NCI-H2196 (cell line): ENCODE measurements at regions not wholly inside any gene's neighbourhood (a gene's known extent, or its start where the extent isn't known, plus 50 kb on each side); places are given as distances from the start of the nearest gene placed in this dataset.

Source experiments
- DNase-seq: peaks from one replicate; lab custom pipeline; 2025; ENCODE audit not compliant: unreplicated experiment; lab: John Stamatoyannopoulos, UW

DNA sequence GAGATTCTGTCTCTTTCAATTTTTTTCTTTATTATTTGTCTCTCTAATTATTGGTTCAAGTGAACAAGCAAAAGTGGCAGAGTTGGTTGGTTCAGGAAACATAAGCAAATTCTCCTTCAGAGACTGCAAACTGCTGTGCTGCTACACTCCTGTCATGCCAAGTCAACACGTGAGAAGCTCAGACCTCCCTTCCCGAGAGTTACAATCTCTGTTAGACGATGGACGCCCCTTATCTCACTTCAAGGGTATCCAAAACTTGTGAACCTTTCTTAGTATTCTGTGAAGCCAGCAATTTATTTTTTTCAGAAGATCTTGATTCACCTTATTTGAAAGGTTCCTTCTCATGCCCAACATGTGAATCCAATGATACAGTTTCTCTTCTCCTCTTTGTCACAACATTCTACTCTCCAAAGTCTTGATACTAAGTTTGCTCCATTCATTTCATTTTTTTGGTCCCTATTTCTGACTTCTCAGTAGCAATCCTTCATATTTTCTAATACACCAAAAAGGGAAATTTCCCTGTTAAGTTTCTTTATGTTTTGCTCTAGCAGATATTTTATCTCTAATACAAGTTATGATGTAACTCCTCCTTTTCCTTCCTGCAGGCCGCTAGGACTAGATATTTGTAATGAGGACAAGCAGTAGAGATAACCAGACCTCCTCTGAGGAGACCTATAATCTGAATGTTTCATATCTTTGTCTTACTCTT, 448.8 kb upstream of the CITED2 start:
- no peak for DNase-seq

DNA sequence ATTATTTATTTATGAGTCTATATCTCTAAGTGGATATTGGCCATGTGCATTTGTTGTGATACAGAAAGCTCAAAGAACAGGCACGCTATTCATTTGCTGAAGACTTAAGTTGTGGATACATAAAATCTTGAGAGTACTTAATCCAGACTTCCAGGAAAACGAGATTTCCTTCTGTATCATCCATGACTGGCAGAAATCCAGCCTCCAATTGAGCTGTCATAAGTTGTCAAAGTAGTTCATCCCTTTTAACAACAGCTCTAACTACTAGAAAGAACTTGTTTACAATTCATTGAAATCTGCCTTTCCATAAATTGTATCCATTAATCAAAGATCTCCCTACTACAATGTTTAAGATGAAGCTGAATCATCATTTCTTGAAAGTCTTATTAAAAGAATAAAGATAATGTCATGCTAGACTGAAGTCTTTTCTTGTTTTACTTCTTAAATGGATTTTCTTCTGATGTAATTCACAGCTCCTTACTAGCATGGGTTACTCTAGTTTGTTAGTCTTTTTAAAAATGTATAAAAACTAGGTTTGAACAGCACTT, 447.3 kb upstream of the CITED2 start:
- no peak for DNase-seq

DNA sequence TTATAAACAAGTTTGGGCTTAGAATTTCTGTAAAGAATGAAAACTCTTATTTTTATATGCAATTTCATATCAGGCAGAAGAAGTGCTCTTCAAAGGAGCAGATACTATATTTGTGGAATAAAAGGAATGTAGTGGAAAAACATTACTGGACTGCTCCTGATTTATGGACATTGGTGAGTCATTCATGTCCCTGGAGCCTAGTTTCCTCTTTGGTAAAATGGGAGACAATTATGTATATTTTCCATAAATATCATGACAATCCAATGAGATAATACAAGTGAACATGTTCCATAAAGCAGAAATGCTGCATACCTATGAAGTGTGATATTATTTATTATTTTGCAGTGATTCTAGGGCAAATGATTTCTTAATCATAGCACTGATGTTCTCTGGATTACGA, 445.8 kb upstream of the CITED2 start:
- no peak for DNase-seq

DNA sequence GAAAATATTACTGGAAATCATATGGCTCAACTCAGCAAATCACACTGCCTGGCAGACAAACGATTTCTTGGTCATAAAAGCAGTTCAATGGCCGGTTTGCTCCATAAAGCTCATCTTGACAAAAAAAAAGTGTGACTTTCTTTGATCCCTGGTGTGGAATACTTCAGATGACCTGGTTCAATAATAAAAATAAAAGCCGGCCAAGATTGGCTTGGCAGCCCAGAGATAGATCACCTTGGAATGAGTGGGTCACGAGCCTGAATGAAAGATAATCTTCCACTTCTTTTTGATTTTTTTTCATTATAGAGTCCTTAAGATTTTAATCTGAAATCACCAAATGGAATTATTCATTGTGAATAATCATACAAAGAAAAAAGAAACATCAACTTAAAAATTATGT, 445.3 kb upstream of the CITED2 start:
- DNase-seq: no peak

DNA sequence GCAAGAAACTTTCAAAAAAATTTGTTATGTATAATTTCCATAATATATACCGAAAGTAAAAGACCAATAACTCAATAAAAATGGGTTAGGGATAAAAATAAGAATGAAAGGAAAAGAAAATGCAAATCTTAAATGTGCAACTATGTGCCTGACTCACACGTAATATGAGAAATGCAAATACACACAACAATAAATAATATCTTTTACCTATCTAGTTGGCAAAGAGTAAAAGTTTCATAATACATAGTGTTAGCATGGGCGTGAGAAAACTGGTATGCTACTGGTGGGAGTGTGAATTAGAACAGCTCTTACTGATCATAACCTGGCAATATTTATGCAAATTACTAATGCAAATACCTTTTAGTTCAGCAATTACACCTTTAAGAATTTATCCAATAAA, 438.5 kb upstream of the CITED2 start:
- no peak for DNase-seq

DNA sequence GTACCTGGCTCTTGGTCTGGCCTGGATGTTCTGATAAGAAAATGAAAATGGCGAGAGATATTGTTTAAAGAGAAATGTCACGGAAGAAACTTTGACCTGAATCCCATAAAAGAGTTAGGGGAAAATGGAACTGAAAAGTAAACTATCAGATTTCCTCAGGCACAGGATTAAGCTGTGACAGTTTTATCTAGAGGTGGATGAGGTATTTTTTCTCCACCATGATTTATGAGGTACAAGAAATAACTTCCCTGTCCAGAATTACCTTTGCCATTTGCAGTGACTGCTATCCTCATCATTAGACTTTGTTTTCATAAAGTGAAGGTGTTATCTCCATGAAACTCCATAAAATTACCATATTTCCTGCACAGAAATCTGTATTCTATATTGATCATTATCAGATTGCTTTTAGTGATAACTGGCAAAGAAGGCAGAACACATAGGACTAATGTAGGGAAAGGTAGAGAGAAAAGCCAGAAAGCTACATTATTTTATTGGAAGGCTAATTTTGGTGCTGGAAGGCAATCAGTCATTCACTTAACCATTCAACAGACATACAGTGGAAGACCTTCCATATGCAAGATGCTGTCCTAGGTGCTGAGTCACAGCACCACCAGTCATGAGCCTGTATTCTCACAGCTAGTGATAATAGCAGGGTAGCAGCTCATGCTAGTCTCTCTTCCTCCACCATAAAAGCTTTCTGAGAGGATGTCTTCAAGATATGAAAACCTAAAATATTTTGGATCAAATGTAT, 427.3 kb upstream of the CITED2 start:
- DNase-seq: no peak

DNA sequence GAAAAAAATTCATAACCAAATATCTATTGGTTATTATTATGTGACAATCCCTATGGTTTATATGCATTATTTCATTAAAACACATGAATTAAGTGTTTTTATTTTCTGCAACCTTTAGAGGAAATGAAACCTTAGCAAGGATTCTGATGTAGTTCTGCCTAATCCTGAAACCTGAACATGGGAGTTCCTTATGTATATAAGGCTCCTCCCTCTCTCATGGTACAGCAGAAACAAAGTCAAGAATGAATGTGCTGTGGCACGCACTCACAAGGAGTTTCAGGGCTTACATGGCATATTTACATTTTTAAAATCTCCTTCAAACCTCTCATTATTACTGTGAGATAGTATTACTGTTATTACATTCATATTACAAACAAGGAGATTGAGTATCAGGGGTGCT, 426.4 kb upstream of the CITED2 start:
- no peak for DNase-seq

DNA sequence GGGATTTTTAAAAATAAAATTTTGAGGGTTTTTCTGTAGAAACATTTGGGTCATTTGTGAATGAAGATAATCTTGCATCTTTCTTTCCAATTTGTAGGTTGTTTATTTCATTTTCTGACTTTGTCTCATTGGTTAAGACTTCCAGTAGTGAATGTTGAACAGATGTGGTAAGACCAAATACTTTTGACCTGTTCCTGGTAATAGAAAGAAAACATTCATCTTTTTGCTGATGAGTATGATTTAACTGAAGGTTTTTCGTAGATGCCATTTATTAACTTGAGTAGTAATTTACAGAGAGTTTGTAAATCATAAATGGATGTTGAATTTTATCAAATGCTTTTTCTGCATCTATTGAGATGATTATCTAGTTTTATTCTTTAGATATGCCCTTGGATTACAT, 416.1 kb upstream of the CITED2 start:
- no peak for DNase-seq

DNA sequence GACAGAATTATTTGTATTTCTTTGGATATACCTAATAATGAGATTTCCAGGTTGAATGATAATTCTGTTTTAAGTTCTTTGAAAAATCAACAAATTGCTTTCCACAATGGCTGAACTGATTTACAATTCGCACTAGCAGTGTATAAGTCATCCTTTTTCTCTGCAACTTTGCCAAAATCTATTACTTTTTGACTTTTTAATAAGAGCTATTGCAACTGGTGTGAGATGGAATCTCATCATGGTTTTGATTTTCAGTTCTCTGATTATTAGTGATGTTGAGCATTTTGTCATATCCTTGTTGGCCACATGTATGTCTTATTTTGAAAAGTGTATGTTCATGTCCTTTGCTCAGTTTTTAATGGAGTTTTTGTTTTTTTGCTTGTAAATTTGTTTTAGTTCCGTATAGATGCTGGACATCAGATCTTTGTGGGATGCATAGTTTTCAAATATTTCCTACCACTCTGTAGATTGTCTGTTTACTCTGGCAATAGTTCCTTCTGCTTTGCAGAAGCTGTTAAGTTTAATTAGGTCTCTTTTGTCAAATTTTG, 409.8 kb upstream of the CITED2 start:
- no peak for DNase-seq

DNA sequence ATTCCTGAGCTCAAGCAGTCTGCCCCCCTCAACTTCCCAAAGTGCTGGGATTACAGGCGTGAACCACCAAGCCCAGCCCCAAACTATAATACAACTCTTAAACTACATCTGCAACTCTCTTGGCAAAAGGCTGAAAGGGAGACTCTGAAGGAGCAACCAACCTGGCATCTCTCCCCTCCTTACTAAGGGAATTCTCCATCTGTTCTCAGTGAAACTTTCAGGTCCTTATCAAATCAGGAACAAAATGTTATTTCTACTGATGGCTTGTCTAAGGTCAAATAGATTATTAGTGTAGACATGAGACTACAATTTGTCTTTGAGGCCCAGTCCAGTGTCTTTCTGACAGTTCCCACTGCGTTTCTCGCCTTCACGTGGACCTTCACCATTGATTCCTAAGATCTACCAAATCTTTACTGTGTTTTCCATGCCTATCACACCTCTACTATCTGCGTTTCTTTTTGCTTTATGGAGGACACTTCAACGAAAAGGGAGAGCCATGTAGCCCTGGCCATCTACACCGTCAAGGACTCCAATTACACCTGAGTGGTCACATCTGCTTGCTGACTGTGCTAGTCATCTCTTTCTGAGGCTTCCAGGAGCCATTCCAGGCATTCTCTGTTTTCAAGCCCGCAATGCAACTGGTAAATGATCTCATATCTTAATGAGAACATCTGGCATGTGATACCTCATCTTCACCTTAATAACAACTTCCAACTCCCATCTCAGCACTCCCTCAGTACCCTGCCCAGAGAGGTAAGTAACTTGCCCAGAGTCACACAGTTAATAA, 405.7 kb upstream of the CITED2 start:
- no peak for DNase-seq

DNA sequence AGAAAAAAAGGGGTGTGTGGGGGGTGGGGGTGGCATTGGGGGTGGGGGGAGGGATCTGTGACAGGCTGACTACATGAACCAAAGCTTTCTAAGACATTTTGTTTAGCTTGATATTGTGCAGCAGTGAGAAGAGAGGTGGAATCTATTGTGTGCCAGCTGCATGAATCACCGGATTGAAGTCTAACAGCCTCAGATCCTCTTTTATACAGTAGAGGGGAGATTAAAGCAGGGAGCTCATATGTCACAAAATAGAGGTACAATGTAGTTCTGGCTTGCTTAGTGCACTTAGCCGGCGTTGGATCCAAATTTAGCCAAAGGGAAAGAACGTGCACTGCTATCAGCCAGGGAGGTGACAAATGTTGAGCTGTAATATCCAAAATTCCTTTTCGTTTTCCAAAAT, 404.2 kb upstream of the CITED2 start:
- DNase-seq: no peak

DNA sequence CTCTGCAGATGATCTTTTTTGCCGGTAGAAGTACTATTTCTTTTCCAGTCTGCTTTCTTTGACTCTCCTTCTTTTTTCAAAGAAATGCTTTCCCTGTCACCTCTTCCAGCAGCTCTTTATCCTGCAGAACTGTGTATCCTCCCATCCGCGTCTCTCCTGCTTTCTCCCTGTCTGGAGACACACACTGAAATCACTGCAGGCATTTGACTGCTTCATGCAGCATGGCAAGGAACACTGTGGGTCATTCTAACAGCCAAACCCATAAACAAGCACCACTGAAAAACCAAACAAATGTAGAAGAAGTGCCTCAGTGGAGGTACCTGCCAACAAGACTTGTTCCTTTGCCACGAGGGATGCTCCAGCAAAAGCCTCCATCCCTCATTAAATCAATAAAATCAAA, 403.7 kb upstream of the CITED2 start:
- DNase-seq: no peak

DNA sequence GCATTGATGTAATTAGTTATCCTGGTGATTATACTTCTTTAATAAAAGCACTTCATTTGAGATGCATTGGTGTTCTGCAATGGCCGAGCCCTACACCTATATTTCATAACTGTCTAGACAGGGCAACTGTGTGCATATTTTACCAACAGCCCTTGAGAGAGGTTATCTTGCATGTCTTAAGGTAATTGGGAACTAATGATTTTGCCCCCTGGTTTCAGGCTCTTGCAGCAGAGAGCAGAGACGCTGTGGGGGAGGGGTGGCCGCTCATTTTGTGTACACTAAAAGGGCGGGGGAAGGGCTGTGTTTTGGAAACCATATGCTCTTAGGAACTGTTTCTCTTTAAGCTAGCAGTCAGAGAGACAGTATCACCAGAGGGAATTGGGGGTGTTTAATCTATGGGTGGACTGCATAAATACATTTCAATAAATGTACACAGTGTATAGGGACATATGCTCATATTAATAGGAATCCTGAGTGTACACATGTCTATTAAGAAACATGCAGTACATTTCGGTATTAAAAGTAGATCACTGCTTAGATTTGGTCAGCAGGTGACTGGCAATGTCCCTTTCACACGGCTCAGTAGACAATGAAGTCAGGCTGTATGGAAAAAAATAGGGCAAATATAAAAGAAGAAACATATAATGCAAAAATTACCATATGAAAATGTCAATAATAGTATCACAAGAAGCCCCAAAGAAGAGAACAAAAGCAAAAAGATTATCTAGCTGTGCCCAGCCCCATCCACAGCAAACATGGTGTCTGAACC, 402.9 kb upstream of the CITED2 start:
- DNase-seq: no peak

DNA sequence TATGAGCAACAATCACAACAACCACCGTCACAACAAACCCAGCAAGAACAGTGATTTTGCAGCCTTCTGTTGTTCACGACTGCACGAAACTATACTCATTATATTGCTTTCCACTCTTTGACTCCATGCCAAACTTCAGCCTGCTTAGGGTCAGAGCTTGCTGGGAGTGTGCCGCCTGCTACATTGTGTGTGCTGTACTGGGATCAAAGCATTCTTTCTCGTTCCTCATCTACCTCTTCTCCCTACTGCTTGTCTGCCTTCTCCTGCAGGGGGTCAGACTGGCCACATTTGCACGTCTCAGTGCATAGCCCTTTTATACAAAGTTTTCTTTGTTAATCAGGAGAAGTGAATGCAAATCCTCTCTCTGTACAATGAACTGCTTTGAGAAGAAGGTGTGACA, 401.6 kb upstream of the CITED2 start:
- no peak for DNase-seq

DNA sequence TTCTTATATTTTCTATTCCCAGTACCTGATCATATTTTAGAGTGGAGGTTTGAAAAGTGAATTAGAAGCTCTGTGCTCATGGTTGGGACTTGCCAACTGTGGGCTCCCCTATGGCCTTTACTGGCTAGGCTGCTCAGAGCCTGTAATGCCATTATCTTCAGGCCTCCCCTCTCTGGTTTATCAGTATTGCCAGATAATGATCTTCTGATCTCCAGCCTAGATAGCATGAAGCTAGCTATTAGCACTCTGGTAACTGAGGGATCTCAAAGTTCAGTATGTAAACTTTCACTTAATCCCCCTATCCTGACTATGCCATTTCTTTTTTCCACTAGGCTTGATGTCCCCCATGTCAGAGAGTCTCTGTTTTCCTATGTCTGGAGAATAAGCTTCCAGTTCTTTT, 393.7 kb upstream of the CITED2 start:
- no peak for DNase-seq

DNA sequence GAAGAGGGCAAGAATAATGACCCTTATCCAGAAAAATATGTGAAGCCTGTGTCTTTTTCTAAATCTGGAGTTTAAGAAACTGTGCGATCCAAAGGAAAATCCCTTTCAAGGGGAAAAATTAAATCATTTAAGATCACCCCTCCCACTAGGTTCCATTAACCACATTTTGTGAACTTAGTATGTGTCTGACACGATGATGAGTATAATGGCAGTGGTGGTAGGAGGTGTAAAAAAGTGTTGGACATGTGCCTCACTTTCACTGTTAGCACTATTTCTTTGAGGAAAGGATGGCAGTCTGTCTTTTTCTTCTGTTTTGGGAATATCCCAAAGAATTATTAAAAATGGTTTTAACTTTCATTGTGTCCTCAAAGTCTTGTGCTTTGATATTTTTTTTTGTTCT, 392.3 kb upstream of the CITED2 start:
- no peak for DNase-seq

DNA sequence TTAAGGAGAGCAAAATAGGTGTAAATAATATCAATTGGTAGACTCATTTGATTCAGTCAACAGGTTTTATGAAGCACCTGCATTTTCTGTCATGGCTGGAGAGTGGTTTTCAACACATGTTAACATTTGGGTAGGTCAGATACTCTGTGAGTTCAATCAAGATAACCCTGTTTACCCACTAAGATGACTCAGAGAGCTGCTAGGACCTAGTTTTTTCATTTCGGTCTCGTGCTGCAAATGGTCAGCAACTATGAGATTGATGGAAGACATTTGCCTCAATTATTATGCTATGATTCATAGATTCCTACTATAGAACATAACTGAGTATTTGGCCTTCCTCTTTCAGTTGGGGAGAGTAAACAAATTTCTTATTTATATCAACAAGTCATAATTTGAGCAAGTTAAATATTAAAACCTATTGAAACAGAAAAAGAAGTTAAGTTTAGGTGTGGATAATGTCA, 391.4 kb upstream of the CITED2 start:
- no peak for DNase-seq

DNA sequence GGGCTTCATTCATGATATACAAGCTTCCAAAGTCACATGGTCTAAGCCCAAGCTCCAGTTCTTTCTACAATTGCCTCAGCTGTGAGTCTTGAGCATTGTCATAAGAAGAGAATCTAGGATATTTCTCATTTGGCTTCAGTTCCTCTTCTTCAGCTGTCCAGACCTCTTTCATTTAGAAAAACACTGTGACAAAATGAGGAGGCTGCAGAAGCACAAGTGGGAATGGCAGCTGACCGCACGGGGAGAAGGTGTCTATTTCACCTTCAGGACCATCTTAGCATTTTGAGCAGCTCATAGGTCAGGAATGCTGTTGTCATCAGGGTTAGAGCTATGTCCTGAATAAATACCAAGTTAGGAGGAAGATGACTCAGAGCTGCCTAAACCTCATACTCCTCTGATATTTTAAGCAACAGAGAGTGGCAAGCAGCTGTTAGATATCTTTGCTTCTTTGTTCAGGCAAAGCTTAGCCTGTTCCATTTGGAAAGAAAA, 390.1 kb upstream of the CITED2 start:
- peak; percentile 30 for DNase-seq

DNA sequence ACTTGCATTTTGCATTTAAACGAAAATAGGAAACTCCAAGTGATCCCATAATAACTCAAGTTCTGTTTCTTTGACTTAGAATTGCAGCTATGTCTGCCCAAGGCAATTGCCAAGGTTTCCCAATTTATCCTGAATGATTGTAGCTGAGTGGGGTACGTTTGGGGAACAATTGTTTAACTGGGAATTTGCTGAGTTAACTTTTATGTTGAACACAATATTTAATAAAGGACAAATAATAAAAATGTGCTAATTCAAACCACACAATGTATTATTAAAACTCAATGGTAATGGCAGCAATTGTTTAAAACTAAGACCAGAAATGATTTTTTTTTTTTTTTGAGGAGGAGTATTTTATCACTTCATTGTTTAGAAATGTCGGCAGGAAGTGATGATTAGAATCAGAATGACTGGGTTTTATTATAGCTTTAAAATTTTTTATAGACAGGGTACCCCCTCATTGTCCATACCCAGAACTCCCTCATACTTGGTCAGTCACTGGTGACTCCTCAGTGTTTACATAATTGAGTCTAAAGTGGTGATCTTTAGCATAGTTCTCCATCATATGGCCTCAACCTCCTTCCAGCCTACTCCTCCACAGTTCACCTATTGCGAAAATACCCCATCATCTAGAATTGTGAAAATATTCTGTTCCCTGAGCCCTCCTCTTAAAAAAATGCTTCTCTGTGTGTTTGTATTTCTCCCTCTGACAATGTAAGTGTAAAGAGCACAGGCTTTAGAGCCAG, 389.2 kb upstream of the CITED2 start:
- DNase-seq: no peak

DNA sequence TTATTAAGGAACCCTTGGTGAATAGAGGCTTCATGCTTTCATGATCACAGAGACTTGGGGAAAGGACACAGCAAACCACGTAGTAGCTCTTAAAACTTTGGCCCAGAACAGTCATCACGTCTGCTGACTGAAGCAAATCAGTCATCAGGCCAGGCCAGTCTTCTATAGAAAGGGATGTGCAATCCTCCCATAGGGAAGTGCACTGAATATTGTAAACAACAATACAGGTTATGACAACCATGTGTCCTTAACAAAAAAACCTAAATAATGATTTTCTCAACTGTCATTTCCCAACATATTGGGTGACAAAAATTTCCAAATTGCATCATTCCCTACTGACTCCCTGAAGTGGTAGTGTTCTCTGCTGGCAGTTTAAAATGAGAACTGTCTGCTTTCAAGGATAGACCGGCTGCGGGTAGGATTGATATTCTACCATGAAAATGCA, 388.2 kb upstream of the CITED2 start:
- DNase-seq: no peak
